GM21526 (cell line): ENCODE measurements at regions not wholly inside any gene's neighbourhood (a gene's known extent, or its start where the extent isn't known, plus 50 kb on each side); places are given as distances from the start of the nearest gene placed in this dataset.

ENCODE experiments used
- ATAC-seq: cut with Tn5 transposase; IDR thresholded peaks from one replicate; pipeline ENCODE4 v1.9.1; 2021; ENCODE audit warnings: moderate library complexity; ENCODE audit not compliant: unreplicated experiment, low FRiP score

DNA sequence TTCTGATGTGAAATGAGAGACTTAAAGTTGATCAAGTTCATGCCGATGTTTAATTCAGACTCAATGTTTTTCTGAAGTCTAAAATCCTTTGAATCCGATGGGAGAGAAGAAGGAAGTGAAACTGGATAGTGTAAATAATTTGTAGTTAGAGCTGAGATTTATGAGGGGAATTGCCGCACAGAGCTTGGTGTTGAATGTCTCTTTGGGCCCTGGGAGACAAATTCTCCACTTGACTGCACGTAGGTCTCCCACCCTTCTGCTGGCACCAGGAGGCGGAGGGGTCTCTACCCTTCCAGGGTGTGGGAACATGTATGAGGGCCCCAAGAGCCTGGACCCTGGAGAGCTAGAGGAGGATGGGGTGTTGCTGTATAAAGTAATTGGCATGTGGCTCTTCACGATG lies 140.8 kb upstream of the SERP2 start:
- no peak for ATAC-seq

DNA sequence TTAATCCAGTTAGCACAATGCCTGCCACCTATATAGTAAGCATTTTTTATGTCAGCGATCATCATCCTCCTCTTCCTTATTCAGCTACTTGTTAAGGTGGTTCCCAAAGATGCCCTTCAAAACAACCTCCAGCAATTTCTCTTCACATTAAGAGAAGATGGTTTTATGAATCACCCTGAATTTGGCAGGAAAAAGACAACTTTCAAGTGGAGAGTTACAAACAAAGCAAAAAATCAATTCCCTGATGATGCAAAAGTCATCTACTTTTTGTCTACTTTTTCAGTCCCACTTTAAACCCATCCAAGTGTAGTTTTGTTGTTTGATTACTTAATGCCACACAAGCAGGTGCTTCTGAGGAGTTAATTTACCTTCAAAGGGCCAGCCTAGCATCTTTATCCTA lies 139.1 kb upstream of the SERP2 start:
- no peak for ATAC-seq

DNA sequence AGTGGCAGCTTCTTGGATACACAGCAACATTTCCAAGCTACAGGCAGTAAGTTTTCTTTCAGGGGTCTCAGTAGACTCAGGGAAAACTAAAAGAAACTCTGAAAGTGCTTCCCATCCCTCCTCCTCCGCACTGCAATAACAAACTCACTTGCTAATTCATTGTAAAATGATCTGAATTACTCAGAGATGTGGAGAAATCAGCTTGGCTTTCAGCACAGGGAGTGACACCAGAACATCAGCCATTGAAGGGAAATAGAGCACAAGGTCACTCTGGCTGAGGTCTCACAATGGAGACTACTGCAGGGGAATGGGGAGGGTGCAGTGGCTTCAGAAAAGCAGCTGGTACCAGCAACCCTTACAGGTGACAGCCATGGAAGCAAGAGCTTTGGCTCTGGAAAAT lies 137.3 kb upstream of the SERP2 start:
- no peak for ATAC-seq

DNA sequence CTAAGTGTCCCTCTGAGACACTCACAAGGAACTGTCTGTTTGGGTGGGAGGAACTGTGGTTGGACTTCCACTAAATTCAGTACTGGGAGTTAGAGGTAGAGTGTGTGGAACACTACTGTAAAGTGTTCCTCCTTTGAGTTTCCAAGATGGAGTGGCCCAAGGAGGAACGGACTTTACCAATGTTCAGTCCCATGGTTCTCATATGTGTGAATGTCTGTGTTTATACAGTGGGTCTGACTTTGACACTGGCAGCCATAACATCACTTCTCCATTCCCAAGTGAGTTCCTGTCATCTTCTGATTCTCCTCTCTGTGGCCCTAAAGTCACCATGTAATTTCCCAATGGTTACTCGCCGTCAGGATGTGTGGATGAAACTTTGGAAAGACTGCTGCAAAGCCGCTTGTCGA lies 136.8 kb upstream of the SERP2 start:
- ATAC-seq: no peak

DNA sequence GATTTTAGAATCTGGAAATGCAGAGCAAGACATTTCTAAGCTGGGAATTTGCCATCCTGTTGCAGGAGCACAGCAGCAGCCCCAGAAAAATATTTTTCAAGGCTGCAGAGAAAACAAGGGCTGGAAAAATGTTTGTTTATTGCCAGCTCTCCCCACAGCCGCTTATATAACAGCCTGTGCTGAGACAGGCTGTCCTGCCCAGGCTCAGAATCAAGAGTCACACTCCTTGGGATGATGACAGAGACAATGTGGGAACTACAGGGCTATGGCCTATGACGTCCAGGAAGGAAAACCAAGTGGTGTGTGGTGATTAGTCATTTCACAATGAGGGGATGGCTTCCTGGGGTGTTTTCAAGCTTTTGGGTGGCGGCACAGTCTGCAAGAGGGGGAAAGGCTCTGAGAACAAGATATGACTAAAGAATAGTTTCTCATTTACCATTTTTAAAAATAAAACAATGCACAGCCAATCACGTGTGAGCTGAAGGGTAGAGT lies 136.3 kb upstream of the SERP2 start:
- peak; percentile 62 for ATAC-seq

DNA sequence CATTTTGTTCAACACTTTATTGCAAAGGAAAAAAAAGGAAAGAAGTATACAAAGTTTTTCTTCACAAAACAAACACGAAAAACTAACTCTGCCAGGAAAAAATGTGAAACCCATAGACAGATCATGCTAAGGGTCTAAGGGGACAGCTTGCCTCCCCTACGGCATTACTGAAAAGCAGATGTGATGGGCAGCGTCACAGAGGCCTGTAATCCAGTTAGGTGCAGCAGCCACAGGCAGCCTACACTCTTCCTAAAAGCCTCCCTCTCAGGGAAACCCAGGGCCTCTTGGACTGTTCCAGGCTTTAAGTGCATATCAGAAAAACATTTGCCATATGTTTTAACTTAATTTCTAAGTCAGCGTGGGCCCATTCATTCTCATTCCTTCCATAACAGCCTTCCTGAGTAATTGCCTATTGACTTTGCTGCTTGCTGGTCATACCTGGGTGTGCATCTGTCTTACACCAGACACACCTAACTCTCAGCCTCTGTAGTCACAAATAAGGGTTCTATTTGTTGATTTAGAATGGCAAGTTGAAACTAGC lies 135.7 kb upstream of the SERP2 start:
- ATAC-seq: no peak

DNA sequence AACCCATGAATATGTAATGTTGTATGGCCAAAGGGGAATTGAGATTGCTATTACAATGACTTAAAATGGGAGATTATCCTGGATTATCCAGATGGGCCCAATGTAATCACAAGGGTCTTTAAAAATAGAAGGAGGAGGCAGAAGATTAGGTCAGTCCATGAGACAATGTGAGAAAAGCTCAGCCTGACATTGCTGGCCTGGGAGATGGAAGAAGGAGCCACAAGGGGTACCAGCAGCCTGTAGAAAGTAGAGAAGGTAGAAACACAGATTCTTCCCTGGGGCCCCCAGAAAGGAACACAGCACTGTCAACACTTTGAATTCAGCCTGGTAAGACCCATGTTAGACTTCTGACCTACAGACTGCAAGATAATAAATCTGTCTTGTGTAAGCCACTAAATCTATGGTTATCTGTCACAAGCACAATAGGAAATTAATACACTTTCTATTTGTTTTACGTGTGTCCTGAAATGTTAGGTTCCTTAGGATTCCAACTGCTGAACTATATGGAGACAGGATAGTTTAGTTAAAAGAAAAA lies 132.9 kb upstream of the SERP2 start:
- no peak for ATAC-seq

DNA sequence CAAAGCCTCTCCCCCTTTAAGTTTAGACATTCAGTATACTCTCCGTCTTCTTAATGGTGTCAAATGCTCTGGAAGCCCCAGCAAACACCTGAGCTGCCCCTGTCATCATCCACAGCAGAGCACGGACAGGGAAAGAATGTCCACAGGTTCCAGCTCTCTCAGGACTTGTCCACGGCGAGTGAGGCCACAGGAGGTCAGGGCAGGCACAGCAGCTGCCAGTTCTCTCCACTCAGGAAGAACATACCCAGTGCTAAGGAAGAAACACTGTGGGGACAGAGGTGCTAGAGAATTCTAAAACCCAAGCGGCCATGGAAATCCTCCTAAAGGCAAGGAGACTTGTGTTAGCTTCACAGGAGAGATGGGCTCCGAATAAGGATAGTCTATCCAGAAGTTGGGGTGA lies 132.0 kb upstream of the SERP2 start:
- no peak for ATAC-seq

DNA sequence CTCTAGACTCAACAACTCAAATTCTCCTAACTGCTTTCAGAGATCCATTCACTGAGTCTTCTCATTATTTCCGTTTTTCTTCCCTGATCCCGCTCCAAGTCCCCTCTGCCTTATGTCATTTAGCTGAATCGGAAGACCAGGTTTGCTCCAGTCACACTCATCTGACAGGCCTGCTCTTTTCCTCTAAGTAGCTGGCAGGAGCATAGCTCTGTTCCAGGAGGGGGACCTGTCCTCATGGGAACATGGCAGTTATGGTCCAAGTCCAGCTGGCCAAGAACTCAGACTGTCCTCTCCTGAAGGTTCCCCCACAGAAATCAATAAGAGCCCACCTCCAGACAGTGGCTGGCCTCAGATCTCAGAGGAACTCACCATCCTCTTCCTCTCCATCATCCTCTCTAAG lies 130.9 kb upstream of the SERP2 start:
- no peak for ATAC-seq

DNA sequence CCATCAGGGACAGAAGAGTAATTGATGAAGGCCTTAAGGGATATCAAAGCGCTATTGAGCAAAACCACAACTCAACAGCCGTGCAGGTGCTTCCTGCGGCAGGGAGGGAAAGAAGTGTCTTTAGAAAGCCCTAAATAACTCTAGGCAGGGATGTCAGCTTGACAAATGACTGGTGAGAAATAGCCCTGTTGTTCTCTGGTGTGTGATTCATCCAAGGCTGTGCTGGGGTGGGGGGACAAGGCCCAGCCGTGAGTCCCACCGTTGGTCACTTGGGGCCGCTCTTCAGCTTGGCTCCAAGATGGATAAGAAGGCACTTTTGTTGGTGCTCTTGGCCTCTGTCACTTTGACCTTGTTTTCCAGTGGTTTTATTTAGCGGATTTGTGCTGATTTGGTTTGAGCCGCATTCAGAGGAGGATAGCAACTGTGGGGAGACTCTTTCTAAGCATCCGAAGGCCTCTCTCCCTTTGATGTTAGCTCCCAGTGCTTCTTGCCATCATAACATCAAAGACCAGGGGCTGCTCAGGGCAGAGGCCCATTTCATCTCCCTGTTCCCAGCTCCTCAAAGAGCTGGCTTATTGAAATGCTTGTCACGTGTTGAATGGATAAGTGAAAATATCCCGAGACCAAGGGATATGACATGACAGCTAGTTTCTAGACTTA lies 130.3 kb upstream of the SERP2 start:
- no peak for ATAC-seq

DNA sequence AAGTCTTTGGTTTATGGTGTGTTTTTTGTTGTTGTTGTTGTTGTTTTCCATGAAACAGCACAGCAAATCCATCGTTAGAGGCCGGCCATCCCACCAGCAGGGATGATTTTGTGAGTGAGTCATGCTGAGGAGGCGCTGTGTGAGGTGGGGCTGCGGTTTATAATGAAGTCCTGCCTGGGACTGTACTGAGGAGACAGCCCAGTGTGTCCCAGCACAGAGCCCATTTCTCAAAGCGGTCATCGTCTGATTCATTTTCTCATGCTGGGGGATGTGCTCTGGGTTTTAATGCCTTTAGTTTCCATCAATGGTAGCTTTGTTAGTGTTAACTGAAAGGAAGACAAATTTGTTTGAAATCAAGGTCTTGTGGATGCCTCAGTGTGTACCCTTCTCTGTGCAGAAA lies 129.3 kb upstream of the SERP2 start:
- no peak for ATAC-seq

DNA sequence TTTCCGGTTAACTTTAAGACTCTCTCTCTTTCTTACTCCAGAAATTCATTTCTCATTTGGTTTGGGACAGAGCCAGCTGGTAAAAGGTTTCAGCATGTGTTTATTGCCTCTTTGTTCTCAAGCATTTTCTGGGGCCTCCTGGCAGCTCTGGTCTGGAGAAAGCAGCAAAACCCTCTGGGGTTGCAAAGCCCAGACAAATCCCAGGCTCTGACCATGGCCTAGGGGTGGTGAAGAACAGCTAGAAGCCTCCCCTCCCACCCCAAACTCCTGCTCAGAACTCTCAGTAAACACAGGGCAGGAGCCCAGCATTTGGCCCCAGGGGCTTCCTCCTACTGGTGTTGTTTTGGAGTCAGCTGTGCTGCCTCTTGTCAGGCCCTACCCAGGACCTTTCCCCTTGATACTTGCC lies 124.2 kb upstream of the SERP2 start:
- no peak for ATAC-seq

DNA sequence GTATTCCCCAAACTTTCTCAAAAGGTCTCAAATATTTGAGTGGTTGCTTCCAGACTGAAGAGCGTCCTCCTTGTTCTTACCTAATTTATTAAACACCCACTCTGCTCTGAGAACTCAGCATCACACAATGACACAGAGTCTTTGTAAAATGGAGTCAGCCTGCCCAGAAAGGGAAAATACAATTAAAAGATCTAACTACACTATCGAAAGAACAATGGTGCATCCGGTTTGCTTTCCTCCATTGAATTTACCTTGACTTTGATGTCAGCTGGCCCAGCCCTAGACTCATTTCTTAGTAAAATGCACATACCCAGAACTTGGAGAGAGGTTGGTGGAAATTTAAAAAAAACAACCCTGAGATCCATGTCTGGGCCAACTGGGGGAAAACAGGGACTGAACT lies 120.7 kb upstream of the SERP2 start:
- no peak for ATAC-seq

DNA sequence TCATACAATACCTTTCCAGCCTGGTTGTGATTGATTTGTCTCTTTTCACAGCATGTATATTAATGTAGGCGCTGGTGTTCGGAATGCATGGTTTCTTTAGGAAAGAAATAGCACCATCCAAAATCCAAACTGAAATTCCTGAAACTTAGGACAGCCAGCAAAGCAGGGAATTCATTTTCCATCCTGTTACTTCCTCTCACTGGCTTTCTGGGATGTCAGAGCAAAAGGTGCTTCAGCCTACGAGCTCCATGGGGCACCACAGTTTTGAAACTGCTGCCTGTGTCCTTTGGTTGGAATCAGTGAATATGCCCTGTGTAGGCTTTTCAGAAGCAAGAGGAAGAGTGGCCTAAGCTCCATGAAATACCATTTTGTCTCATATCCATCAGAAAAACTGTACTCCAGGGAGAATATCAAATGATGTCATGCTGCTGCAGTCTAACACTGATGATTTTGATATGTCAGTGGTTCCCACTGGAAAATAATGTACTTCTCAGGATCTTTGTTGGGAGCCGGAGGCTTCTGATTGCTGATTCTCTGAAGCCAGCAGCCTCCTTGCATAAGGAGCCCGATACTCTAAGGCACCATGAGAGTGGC lies 117.8 kb upstream of the SERP2 start:
- ATAC-seq: no peak

DNA sequence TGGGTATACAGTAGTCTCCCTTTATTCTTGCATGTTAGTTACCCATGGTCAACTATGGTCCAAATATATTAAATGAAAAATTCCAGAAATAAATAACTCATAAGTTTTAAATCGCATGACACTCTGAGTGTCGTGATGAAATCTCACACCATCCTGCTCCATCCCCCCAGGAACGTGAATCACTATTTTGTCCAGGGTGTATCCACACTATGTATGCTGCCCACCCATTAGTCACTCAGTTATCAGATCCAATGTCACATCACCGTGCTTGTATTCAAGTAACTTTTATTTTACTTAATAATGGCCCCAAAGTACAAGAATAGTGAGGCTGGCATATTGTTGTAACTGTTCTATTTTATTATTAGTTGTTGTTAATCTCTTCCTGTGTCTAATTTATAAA lies 115.8 kb upstream of the SERP2 start:
- no peak for ATAC-seq

DNA sequence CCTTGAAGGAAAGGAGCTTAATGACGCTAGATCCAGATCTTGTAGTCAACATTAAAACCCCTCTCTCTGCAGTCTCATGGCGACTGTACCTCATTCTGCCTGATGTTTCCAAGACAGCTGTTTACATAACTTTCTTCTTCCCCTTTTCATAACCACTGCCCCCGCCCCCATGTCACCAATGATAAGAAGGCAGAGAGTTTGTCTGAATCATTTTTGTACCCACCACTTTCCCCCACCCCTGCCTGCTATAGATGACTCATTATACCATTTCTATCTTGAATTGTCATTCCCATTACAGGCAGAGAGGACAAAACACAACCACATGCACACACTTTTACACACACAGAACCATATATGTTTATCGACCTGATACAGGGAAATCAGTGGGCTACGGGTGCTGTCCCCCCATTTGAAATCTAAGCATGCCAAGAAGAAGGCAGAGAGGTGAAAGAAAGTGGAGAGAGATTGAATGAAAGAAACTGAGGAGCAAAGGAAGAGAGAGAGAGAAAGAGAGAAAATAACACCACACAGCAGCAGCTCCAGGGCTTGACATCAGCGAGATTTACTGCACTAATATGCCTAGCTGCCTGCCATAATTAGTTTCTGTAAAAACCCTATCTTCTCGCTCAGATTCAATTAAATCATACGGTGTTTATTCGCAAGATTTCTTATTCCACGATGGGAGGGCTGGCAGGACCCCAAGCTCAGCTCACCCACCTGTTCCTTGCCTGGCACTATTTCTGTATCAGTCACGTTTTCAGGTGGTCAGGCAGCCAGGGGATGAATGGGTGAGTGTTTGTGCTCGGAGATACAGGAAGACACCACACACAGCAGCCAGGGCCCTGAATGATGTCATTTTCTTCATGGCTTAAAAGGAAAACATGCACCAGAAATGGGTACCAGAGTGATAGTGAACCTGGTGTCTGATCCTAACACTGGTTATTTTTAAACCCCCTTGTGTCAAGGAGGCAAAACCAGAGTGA lies 114.3 kb upstream of the SERP2 start:
- ATAC-seq: peak; percentile 82

DNA sequence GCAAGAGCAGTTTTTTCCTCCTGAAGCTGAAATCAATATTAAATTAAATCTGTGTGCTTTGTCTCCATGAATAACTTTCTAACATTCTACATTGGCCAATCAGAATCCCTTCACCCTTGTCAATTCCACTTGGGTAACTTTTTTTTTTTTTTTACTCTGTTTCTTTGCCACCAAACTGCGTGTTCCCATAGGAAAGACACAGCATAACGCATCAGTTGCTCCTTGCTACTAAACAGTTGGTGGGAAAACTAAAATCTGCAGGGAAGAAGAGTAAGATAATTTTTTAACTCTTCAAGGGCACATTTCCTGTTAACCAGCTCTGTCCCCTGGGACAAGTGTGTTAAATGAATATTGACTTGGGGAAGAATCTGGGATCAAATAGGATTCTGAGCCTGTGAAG lies 113.3 kb upstream of the SERP2 start:
- ATAC-seq: no peak

DNA sequence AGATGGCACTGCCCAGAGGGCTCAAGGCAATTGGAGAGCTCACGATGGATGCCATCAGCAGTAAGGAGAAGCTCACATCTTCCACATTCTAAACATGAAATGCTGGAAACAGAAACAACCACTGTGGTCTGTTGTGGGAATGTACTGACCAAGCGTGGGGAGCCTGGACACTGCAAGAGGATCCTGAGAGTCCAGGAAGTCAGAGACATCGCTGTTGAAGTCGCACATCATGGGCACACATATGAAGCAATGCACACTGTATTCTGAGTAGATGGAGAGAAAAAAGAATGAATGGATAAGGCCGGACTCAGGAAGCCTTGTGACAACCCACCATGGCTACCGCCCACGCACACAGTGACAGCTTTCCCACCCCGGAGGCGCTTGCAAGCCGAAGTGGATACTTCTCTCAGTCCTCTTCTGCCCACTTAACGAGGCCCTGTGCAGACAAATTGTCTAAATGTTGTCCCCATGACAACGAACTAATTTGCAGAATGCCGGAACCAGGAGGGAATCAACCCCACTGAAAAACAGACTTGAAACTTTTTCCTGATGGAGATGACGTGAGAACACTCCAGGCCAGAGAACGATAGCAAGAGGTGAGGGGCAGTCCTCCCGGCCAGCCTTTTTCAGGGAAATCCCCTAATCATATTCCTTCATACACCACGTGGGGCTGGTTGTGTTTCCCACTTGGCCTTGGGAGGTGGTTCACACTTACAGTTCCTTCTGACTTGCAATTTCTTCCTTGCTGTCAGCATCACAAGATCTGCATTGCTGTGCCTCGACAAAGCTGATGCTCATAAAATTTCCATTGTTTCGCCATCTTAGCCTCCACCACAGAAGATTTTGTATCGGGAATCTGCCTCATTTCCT lies 109.6 kb upstream of the SERP2 start:
- ATAC-seq: no peak

DNA sequence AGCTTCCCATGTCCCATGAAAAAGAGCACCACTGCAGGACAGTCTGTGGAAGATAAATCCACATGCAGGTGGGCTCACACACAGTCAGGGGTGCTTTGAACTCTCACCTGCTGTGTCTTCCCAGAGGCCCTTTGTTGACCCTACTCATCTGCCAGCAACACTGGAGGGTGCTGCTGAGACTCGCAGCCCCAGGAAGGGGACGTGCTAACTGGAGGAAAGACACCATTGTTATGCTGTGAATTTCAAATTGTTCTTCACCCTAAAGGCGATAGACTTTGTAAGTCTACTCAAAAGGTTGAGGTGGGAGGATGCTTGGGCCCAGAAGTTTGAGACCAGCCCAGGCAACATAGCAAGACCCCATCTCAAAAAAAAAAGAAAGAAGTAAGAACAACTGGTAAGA lies 107.3 kb upstream of the SERP2 start:
- no peak for ATAC-seq

DNA sequence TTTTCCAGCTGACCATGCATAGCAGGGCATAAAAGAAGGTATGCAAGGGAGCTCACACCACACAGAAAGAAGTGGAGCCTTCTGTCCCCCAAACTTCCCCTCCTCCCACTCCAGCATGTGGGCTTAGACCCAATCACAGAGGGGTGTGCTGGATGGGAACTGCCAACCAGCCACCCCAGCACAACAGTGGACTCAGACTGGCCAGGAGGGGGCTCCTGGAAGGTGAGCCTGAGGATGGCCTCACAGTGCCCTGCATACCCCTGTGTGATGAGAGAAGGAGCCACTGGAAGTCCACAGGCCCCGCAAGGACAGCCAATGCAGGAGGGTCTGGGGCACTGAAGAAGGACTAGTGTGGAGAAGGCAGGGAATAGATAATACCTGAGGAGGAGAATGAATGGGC lies 106.9 kb upstream of the SERP2 start:
- ATAC-seq: no peak
